GM19043 (cell line): ENCODE measurements at regions not wholly inside any gene's neighbourhood (a gene's known extent, or its start where the extent isn't known, plus 50 kb on each side); places are given as distances from the start of the nearest gene placed in this dataset.
A peak's percentile ranks its signal among the peaks of the same experiment; 100 is the strongest.

Experiments
- ATAC-seq: cut with Tn5 transposase; IDR thresholded peaks from one replicate; pipeline ENCODE4 v1.9.1; 2021; ENCODE audit warnings: low read depth; ENCODE audit not compliant: unreplicated experiment

DNA sequence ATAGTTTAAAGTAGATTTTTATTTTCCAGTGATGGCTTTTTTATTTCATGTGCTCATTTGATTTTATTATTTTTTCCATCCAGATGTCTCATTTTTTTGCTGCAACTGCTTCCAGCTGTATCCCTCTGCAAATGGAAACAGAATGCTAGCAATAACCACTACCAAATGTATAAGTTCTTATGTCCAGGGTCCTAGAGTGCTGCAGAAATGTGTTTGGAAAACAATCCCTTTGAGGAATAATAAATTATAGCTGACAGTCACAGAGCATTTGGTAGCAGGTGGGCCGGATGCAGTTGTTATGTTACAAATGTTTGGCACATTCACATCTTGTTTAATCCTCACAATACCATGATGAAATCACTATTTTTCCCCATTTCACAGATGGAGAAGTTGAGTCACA lies 300.7 kb upstream of the PDGFD start:
- no peak for ATAC-seq

DNA sequence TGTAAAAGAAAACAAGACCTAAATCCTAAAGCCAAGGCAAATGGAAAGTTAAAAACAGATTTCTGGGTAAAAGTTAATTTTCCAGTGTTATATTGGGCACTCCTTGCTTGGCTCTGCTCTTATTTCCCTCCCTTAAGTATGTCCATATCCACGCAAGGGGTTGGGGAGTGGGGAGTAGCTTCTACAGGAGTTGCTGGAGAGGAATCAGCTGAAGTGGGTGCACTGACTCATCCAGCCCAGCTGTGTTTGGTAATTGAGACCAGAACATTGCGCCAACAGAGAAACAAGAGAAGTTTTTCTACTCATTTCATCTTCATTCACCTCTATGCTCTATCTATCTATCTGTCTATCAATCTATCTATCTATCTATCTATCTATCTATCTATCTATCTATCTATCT lies 298.4 kb upstream of the PDGFD start:
- no peak for ATAC-seq

DNA sequence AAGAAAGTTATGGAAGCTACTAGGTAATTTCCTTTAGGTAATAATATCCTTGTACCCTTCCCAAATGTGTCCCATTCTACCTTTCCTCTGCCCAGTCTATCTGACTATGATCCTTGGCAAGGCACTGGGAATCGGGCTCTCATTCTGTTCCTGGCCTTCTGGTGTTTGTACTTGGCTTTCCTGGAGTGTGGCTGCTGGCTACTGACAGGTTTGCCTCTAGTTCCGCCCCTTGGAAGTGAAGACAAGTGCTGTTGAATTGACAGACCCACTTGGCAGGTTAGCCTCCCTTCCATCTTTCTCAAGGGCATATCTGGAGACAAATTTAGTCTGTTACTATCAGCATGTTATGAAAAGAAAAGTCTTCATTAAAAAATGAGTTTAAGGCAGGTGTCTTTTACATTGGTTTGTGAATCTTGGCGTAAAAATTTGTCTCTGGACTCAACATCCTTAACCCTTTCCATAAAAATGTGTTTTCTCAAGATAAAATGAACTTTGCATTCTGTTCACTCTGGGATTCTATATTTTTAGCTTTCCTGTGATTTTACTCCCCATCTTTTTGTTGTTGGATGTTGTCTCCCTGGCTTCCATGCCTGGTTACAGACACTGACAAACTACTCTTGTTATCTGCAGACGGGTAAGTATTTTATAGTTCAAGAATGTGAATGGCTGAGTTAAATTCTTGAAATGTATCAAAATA lies 287.4 kb upstream of the PDGFD start:
- no peak for ATAC-seq

DNA sequence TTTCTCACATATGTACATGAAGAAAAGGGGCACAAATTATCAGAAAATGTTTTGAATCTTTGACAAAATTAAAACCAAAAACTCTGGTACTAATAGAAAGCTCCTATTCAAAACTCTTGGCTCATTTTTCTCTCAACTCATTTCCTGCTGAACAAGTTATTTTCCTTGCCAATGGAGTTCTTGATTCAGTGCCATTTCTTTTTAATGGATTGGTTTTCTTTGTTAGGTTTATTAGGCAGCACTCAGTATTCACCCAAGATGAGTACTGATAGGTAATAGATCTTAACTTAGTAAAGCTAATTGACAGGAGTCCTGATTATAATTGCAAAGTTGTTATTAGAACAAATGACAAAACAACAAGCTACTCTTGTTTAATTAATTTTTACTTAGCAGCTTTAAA lies 279.4 kb upstream of the PDGFD start:
- ATAC-seq: no peak

DNA sequence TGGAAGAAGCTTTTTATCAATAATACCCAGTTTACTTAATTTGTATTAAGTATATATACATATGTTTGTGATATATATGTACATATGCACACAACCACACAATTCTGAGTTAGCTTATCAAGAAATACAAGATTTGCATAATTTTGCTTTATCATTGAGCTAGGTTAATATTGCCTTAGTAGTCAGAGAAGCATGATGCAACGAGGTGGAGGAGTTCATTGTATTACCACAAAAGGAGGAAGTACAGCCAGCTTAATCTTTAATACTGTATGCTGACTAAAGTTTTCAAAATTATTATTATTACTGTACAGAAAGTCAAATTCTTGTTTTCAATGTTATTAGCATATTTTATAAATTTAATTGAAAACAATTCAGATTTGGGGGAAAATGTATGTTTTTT lies 278.4 kb upstream of the PDGFD start:
- ATAC-seq: no peak

DNA sequence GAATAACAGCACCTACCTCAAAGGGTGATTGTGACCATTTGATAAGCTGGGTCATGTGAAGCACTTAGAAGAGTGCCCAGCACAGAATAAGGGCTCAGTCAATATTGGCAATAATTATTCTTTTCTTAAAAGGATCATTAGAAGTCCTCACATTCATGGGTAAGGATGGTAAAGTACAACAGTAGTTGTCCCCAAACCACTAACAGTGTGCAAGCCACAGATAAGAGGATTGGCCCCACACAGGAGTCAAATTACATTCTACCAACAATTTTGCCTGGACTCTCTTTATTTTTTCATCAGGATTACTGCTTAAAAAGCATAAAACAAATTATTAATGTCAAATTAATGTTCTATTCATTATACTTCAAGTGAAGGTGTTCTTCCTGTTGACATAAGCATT lies 271.5 kb upstream of the PDGFD start:
- no peak for ATAC-seq

DNA sequence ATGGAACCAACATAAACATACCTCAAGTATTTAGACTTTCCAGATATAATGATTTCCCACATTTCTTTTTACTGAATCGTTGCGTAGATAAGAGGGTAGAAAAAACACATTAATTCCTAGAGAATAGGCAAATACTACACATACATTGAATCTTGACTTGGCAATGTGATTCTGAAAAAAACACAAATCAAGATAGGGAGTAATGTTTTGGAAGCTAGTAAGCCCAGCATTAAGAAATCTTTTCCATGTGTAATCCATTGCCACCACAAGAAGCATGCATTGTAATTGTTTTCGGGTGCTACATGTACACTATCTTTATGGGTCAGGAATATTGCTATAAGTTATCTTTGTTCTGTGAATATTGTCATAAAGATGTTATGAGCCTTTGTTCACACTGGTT lies 269.8 kb upstream of the PDGFD start:
- no peak for ATAC-seq

DNA sequence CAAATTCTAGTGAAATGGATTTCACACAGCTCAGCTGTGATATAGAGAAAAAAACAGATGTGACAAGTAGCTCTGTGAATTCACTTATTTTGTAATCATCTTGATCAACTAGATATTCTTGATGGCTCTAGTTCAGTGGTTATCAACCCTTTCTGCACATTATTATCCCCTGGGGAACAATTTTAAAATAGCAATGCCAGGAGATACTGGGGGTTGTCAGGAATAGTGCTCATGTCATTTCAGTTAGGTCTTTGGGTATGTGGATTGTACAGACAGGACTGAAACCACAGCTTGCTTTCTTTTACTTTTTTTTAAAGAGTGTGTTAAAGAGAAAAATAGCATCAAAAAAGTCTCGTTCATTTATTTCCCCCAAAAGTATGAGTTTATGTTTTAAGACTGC lies 269.0 kb upstream of the PDGFD start:
- ATAC-seq: no peak

DNA sequence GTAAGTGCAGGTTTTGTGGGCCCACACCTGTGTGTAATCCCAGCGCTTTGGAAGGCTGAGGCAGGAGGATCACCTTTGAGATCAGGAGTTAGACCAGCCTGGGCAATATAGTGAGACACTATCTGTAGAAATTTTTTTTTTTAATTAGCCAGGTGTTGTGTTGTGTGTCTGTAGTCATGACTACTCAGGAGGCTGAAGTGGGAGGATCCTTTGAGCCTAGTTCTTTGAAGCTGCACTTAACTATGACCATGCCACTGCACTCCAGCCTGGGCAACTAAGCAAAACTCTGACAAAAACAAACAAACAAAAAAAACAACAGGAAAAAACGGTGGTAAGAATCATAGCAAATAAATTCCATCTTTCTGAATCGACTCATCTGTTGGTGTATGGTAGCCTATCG lies 268.6 kb upstream of the PDGFD start:
- ATAC-seq: no peak

DNA sequence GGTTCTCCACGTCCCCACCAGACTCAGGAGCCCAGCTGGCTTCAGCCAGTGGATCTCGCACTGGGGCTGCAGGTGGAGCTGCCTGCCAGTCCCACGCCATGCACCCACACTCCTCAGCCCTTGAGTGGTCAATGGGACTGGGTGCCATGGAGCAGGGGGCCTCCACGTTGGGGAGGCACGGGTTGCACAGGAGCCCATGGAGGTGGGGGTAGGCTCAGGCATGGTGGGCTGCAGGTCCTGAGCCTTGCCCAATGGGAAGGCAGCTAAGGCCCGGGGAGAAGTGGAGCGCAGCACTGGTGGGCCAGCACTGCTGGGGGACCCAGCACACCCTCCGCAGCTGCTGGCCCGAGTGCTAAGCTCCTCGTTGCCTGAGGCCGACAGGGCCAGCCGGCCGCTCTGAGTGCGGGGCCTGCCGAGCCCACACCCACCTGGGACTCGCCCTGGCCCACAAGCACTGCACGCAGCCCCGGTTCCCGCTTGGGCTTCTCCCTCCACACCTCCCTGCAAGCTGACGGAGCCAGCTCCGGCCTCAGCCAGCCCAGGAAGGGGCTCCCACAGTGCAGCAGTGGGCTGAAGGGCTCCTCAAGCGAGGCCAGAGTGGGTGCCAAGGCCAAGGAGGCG lies 258.5 kb upstream of the PDGFD start:
- ATAC-seq: no peak

DNA sequence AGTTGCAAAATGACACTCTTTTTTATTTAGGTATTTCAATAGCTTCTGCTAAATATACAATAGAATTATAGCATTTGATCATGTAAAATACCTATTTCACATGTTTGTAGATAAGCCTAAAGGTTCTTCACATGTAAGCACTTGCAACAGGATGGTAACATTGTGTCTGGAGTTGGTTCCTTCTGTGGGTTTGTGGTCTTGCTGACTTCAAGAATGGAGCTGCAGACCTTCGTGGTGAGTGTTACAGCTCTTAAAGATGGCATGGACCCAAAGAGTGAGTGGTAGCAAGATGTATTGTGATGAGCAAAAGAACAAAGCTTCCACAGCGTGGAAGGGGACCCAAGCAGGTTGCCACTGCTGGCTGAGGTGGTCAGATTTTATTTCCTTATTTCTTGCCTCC lies 246.4 kb upstream of the PDGFD start:
- no peak for ATAC-seq

DNA sequence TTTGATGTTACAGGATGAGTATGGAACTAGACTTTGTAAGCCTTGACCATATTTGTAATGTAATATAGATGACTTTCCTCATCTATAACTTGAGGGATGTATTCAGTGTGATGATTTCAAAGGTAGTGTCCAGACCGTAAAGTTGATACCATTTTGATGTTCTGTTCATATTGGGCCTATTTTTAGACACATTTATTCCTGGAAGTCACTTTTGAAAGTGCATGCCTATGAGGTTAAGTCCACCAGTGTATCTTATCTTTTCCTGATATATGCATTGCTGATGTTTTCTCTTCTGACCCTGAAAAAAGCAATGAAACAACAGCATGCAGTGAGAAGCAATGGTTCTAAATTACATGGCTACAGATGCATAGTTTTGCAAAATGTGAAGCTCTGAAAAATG lies 244.7 kb upstream of the PDGFD start:
- no peak for ATAC-seq

DNA sequence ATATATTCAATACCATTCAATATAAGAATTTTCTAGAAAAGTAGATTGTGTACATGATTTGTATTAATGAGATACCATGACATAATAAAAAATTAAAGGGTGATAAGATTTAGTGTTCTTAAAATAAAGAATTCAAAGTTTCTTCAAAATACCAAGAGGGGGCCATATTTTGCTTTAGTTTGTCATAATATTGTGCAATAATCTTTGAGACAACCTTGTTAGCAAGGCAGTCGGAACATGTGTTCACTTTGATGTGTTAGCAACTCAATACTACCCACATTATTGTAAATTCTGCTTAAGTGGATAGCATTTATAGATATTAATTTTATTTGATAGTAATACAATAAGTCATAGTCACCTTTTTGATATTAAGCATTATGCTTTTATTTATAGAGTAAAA lies 241.3 kb upstream of the PDGFD start:
- no peak for ATAC-seq

DNA sequence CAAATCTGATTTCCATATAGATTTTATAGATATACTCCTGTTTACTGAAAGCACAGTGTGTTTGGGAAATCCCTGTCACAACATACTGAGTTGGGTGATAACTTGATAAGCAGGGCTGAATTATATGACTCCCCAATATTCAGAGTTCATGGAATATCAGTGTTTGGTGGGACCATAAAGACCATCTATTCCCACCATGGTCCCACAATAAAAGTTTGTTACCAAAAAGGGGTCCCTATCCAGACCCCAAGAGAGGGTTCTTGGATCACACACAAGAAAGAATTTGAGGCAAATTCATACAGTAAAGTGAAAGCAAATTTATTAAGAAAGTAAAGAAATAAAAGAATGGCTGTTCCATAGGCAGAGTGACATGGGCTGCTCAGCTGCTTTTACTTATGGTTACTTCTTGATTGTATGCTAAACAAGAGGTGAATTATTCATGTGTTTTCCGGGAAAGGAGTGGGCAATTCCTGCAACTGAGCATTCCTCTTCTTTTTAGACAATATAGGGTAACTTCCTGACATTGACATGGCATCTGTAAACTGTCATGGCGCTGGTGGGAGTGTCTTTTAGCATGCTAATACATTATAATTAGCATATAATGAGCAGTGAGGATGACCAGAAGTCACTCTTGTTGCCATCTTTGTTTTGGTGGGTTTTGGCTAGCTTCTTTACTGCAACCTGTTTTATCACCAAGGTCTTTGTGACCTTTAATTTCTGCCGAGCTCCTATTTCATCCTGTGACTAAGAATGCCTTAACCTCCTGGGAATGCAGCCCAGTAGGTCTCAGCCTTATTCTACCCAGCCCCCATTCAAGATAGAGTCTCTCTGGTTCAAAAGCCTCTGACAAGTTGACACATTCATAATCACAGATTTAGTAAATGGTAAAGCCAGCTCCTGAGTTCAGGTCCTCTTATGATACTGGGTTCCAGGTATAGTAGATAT lies 240.6 kb upstream of the PDGFD start:
- no peak for ATAC-seq

DNA sequence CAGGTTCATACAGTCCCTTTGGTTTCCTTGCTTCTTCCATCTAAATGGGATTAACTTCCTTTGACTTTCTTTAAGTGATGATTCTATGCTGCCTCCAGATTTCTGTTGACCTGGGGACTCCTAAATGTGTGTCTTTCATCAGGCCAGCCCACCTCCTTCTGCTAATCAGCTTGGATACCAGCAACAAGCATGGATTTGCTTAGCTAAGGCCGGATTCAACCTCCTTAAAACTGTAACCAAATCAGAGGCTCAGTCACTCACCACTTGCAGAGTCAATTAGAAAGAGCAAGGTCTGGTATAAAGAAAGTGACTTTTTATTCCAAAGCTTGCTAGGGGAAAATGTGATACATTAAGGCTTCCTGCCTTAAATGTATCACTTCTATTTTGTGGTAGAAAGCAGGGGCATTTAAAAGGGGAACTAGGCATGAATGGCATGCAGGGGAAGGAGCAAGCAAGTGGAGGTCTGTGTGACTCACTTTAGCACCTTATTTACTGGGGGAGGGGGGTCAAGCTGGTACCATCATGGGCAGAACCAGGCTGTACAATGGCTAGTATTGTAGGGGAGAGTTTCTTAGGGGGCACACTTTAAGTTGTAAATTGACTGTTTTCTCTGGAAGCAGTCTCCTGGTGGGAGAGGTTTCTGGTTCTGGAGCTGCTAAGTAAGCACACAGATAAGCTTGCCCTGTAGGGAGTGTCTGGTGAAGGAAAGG lies 239.0 kb upstream of the PDGFD start:
- ATAC-seq: peak; percentile 49

DNA sequence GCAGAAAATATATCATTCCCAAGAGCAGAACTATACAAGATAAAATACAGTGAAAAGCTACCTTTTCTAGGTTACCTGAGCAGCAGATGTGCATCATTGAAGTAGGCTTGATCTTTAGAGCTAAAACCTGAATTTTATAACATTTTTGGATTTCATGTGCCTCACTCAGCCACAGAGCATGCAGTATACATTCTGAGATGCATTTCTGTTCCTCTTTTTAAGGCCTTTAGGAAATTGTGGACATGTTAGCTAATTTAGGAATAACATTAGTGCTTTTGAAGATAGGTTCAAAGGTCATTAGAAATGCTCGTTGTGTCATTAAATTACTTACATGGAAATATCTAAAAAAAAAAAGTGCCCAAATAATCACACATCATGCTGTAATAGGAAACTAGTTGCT lies 230.6 kb upstream of the PDGFD start:
- ATAC-seq: no peak

DNA sequence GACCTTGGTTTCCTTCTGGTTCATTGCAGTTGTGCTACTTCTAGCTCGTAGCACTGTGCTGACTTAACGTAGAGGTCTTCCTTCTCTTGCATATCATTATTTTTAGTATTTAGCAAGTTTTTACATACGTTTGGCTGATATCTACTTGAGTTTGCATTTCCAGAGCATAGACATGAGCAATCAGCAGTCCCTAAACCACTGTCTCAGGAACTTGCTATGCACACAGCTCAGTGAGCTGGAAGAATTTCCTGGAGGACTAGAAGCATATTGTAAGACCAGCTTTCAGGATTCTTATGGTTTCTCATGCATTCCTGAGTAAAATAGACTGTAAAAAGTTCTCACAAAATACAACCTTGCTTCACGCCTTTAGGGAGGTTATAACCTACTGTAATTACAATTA lies 226.7 kb upstream of the PDGFD start:
- ATAC-seq: no peak

DNA sequence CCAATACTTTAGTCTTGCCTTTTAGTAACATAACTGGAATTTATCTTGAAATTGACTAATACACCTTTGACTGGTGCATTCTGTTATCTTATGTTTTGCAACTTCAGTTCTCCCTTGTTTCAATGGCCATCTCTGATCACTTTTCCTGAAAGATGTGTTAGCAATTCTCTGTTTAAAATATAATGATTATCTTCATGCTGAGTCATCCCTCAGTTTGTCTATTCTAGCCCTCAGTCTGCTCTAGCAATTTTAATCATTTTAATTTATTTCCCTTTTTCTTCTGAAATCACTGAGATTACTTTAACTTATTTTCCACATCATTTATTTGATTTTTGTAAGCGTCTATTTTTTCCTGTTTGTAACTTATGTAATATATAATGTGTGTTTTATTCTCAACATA lies 221.9 kb upstream of the PDGFD start:
- no peak for ATAC-seq

DNA sequence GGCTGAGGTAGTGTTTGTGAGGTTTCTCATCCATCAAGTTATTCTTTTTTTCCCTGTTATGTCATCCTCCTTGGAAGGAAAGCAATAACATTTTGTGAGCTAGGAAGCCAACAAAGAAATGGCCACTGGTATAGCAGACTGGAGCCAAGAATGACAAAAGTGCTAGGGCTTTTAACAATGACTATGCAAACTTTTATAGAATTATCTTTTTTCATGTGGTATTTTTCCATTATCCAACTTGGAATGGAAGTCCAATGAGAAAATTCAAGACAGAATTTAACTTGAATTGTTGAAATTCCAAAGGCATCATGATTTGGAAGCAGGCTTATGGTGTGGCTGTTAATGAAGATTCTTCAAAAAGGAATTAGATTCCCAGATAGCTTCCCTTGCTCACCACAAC lies 216.4 kb upstream of the PDGFD start:
- ATAC-seq: no peak

DNA sequence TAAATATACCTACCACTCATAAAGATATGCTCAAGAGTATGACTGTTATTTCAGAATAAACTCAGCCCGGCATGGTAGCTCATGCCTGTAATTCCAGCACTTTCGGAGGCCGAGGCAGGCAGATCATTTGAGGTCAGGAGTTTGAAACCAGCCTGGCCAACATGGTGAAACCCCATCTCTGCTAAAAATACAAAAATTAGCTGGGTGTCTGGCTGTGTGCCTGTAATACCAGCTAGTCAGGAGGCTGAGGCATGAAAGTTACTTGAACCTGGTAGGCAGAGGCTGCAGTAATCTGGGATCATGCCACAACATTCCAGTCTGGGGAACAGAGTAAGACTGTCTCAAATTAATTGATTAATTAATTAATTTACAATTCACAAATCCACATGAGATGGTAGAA lies 208.2 kb upstream of the PDGFD start:
- no peak for ATAC-seq

DNA sequence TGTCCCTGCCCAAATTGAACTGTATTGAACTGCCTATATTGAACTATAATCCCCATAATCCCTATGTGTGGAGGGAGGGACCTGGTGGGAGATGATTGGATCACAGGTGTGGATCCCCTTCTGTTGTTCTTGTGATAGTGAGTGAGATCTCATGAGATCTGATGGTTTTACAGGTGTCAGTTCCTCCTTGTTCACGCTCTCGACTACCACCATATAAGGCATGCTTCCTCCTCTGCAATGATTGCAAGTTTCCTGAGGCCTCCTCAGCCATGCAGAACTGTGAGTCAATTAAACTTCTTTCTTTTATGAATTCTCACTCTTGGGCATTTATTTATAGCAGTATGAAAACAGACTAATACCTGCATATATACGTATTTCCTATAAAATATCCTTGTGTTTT lies 206.5 kb upstream of the PDGFD start:
- no peak for ATAC-seq
